Tibial nerve (tissue), 4 donors: ENCODE measurements at regions not wholly inside any gene's neighbourhood (a gene's known extent, or its start where the extent isn't known, plus 50 kb on each side); places are given as distances from the start of the nearest gene placed in this dataset.

Experiments
- DNase-seq, 2 donors: peaks; one replicate each; pipeline ENCODE4 v3.0.0-alpha.2; 2019; ENCODE audit warnings: low spot score in 2 of 2
- H3K27ac ChIP-seq, 4 donors: fragments of 200-600 bp; sonication (generic) in 3 of 4; one replicate each; pipeline ENCODE4 v1.5.1; 2017 to 2019; ENCODE audit warnings: mild to moderate bottlenecking in 1 of 4
- H3K27me3 ChIP-seq, 2 donors: fragments of 200-600 bp; sonication (generic) in 1 of 2; one replicate each; pipeline versions ENCODE4 v1.5.1 to v1.6.0; 2017 to 2019
- H3K36me3 ChIP-seq, 3 donors: fragments of 200-600 bp; sonication (generic); one replicate each; pipeline ENCODE4 v1.5.1; 2018 to 2019
- H3K4me1 ChIP-seq, 4 donors: fragments of 200-600 bp; sonication (generic) in 3 of 4; one replicate each; pipeline ENCODE4 v1.5.1; 2017 to 2019
- H3K4me3 ChIP-seq, 4 donors: fragments of 200-600 bp; sonication (generic) in 3 of 4; one replicate each; pipeline ENCODE4 v1.5.1; 2017 to 2019; ENCODE audit warnings: mild to moderate bottlenecking in 1 of 4, moderate library complexity in 1 of 4
- H3K9me3 ChIP-seq, 4 donors: fragments of 200-600 bp; sonication (generic) in 3 of 4; one replicate each; pipeline ENCODE4 v1.5.1; 2017 to 2019
- EP300 ChIP-seq, 2 donors: sonication (generic); formaldehyde crosslinking; IDR thresholded peaks; one replicate each; pipeline ENCODE4 v1.6.1; 2017; ENCODE audit warnings: antibody characterized with exemption in 2 of 2, mild to moderate bottlenecking in 1 of 2
- POLR2A ChIP-seq, 2 donors: fragments of 450-650 bp; IDR thresholded peaks; one replicate each; pipeline ENCODE4 v1.6.1; 2017; ENCODE audit warnings: antibody characterized with exemption in 2 of 2, mild to moderate bottlenecking in 2 of 2, moderate library complexity in 2 of 2
- WGBS, 2 donors: methylation state at CpG; one replicate each; pipeline ENCODE4 v1.1.5; 2018; 5-methylcytosine and 5-hydroxymethylcytosine counted together
- TF ChIP-seq, protein P1 (sequence below), 5 experiments: fragments of 200-600 bp in 3 of 5; fragments of 450-650 bp in 2 of 5; sonication (generic) in 3 of 5; IDR thresholded peaks; one replicate each; pipeline ENCODE4 v1.5.1; 2016 to 2019; ENCODE audit warnings: antibody characterized with exemption in 5 of 5, mild to moderate bottlenecking in 3 of 5, moderate library complexity in 2 of 5

DNA sequence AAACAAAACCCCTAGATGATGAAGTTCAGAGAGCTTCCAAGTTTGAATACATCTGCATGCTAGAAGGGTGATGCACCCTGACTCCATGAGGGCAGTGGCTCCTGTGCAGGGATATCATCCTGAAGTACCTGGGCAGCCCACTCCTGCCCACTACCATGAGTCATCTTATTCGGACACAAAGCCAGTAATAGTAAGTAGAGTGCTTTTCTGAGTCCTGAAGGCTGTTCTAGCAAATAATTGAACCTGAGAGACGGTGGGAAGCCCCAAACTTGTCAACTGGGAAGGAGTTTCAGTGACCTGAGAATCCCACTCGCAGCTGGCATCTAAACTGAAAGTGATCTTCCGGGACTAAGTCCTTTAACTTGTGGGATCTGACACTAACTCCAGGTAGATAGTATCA lies 152.9 kb upstream of the COL21A1 start:
- Histone ChIP-seq H3K4me3 (no peak overlapping the region), H3K27ac (no peak overlapping the region), H3K4me1 (no peaks in the 10 kb centered on the region), H3K36me3 (no peaks in the 10 kb centered on the region), H3K27me3 (no peaks in the 10 kb centered on the region), H3K9me3 (peaks cover 0 to 7% (median 0%) of the 10 kb centered on the region in 4 donors)
- TF ChIP-seq EP300 (IDR thresholded peaks at IDR 0.05) (no peak), POLR2A (IDR thresholded peaks at IDR 0.05) (no peak)
- no peak for DNase-seq
- 67 to 85% methylated on average over 4 of the region's 4 CpGs for WGBS, 2 donors

GRCh38 chr6:56399672-56400263 lies 152.4 kb upstream of the COL21A1 start:
- TF ChIP-seq, protein P1, sequence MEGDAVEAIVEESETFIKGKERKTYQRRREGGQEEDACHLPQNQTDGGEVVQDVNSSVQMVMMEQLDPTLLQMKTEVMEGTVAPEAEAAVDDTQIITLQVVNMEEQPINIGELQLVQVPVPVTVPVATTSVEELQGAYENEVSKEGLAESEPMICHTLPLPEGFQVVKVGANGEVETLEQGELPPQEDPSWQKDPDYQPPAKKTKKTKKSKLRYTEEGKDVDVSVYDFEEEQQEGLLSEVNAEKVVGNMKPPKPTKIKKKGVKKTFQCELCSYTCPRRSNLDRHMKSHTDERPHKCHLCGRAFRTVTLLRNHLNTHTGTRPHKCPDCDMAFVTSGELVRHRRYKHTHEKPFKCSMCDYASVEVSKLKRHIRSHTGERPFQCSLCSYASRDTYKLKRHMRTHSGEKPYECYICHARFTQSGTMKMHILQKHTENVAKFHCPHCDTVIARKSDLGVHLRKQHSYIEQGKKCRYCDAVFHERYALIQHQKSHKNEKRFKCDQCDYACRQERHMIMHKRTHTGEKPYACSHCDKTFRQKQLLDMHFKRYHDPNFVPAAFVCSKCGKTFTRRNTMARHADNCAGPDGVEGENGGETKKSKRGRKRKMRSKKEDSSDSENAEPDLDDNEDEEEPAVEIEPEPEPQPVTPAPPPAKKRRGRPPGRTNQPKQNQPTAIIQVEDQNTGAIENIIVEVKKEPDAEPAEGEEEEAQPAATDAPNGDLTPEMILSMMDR (IDR thresholded peaks at IDR 0.05), result no peak
- no peak for TF ChIP-seq POLR2A (IDR thresholded peaks at IDR 0.05)
- TF ChIP-seq EP300 (IDR thresholded peaks at IDR 0.05), result no peak
- Histone ChIP-seq H3K4me1 (no peaks in the 10 kb centered on the region), H3K9me3 (peaks cover 0 to 7% (median 0%) of the 10 kb centered on the region in 4 donors), H3K27me3 (no peaks in the 10 kb centered on the region), H3K36me3 (no peaks in the 10 kb centered on the region), H3K4me3 (no peak overlapping the region), H3K27ac (no peak overlapping the region)
- WGBS, 2 donors, result 70 to 80% methylated on average over 10 of the region's 10 CpGs
- DNase-seq, result no peak

GRCh38 chr6:56399250-56399671 lies 151.9 kb upstream of the COL21A1 start:
- 71 to 77% methylated on average over 2 of the region's 2 CpGs for WGBS, 2 donors
- H3K36me3 ChIP-seq, result no peaks in the 10 kb centered on the region
- H3K27me3 ChIP-seq, result no peaks in the 10 kb centered on the region
- no peak overlapping the region for H3K27ac ChIP-seq
- TF ChIP-seq, protein P1 (IDR thresholded peaks at IDR 0.05), result no peak
- TF ChIP-seq POLR2A (IDR thresholded peaks at IDR 0.05), result no peak
- peaks cover 0 to 7% (median 0%) of the 10 kb centered on the region in 4 donors for H3K9me3 ChIP-seq
- H3K4me3 ChIP-seq, result no peak overlapping the region
- H3K4me1 ChIP-seq, result no peaks in the 10 kb centered on the region
- no peak for DNase-seq

- no peaks in the 10 kb centered on the region for H3K27me3 ChIP-seq
- no peak for DNase-seq
- H3K36me3 ChIP-seq, result no peaks in the 10 kb centered on the region
- no peaks in the 10 kb centered on the region for H3K4me1 ChIP-seq
- H3K27ac ChIP-seq, result no peak overlapping the region
- TF ChIP-seq EP300 (IDR thresholded peaks at IDR 0.05), result no peak
- TF ChIP-seq POLR2A (IDR thresholded peaks at IDR 0.05), result no peak
- TF ChIP-seq, protein P1 (IDR thresholded peaks at IDR 0.05), result no peak
- H3K9me3 ChIP-seq, result no peaks in the 10 kb centered on the region
- H3K4me3 ChIP-seq, result no peak overlapping the region
- WGBS, 2 donors, result 89 to 91% methylated on average over 2 of the region's 2 CpGs
These were observed 149.1 kb upstream of the COL21A1 start for GRCh38 chr6:56396435-56396834.

DNA sequence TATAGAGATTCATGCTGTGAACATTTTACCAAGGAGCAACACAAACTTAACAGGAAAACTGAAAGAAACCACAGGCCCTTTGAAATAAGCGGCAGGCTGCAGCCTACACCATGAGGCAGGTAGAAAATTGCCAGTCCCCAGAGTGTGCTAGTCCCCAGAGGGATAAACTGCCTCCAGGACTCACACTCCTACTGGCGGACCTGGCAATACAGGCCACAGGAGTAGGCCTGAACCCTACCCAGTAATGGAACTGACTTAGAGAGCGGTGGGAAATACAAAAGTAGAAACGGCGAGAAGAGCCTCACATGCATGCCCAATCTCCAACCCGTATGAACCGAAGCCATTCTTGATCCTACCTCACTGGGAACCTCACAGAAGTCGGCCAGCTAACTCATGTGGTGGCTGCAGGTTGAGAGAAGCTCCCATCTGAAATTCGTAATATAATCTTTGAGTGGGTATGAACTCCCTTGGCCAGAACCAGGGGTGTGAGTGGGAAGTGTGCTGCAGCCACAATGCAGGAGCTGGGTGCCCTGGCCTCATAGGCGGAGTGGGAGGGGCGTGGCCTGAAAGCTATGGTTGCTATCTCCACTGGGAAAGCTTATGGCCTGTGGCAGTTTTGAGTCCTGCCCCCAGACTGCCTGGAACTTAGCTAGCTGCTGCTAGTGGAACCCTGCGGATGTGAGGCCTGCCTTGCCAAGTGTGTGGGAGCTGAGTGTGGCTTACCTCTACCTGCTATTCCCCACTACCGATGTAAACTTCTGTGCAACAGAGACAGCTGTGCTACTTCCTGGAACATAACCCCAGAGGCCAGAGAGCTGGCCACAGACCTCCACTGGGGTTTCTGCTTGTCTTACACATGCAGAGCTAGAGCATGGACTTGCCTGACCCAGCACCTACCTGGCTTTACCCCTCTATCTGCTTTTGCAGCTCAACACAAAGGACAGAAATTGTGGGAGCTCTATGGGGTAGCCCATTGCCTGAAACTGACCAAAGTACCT lies 146.5 kb upstream of the COL21A1 start:
- 91 to 96% methylated on average over 13 of the region's 13 CpGs for WGBS, 2 donors
- Histone ChIP-seq H3K4me3 (no peak overlapping the region), H3K9me3 (peaks cover 0 to 8% (median 2%) of the 10 kb centered on the region in 4 donors), H3K4me1 (no peaks in the 10 kb centered on the region), H3K27me3 (no peaks in the 10 kb centered on the region), H3K36me3 (no peaks in the 10 kb centered on the region), H3K27ac (no peak overlapping the region)
- no peak for DNase-seq
- no peak for TF ChIP-seq POLR2A (IDR thresholded peaks at IDR 0.05)
- TF ChIP-seq, protein P1 (IDR thresholded peaks at IDR 0.05), result no peak
- no peak for TF ChIP-seq EP300 (IDR thresholded peaks at IDR 0.05)
